Gastrocnemius medialis (tissue), 4 donors: ENCODE measurements at regions not wholly inside any gene's neighbourhood (a gene's known extent, or its start where the extent isn't known, plus 50 kb on each side); places are given as distances from the start of the nearest gene placed in this dataset.

Experiments used
- POLR2A ChIP-seq, 2 donors: fragments of 450-650 bp; IDR thresholded peaks; one replicate each; pipeline ENCODE4 v1.6.1; 2017; ENCODE audit warnings: antibody characterized with exemption in 2 of 2, mild to moderate bottlenecking in 2 of 2, moderate library complexity in 2 of 2
- TF ChIP-seq, protein P1 (sequence below), 5 experiments: fragments of 450-650 bp in 3 of 5; fragments of 200-600 bp in 2 of 5; sonication (generic) in 2 of 5; IDR thresholded peaks in 4 of 5; conservative IDR thresholded peaks in 1 of 5; 1 replicate in 4 of 5; 2 replicates in 1 of 5; pipeline ENCODE4 v1.5.1; 2016 to 2019; ENCODE audit warnings: antibody characterized with exemption in 5 of 5, mild to moderate bottlenecking in 3 of 5, moderate library complexity in 3 of 5

DNA sequence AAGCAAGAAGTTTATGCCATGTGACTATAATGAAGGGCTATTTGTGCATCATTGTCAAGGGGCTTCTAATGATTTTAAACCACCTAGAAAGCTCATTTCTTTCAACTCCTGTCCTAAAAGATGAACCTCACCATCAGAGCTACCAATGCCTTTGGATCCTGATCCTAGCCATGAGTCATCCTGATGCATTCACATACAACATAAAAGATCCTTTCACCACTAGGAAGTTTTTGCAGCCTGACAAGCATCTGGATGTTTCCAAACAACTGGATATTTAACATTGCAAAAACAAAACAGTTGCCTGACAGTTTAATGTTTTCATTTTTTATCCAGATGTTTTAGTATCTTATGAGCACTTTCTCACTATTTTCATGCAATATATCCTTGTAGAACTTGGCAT is 425.3 kb downstream of the MBD2 start:
- TF ChIP-seq, protein P1, sequence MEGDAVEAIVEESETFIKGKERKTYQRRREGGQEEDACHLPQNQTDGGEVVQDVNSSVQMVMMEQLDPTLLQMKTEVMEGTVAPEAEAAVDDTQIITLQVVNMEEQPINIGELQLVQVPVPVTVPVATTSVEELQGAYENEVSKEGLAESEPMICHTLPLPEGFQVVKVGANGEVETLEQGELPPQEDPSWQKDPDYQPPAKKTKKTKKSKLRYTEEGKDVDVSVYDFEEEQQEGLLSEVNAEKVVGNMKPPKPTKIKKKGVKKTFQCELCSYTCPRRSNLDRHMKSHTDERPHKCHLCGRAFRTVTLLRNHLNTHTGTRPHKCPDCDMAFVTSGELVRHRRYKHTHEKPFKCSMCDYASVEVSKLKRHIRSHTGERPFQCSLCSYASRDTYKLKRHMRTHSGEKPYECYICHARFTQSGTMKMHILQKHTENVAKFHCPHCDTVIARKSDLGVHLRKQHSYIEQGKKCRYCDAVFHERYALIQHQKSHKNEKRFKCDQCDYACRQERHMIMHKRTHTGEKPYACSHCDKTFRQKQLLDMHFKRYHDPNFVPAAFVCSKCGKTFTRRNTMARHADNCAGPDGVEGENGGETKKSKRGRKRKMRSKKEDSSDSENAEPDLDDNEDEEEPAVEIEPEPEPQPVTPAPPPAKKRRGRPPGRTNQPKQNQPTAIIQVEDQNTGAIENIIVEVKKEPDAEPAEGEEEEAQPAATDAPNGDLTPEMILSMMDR (IDR thresholded peaks at IDR 0.05 in 4 of 5, conservative IDR thresholded peaks at IDR 0.05 in 1 of 5): no peak
- no peak for TF ChIP-seq POLR2A (IDR thresholded peaks at IDR 0.05)
